EH (cell line): ENCODE measurements at regions not wholly inside any gene's neighbourhood (a gene's known extent, or its start where the extent isn't known, plus 50 kb on each side); places are given as distances from the start of the nearest gene placed in this dataset.
"Not testable (repeated sequence)": the region's sequence is repeated elsewhere in the genome, so short reads cannot be mapped to it uniquely, and the experiment has no call there.

Experiments
- DNase-seq: peaks from one replicate; pipeline ENCODE4 v3.0.0-alpha.2; 2015; ENCODE audit warnings: low read depth

- DNase-seq = no peak
Measured at GRCh38 chr10:62661143-62661542, 143.4 kb upstream of the ADO start.

GRCh38 chr10:62662486-62662885, 142.0 kb upstream of the ADO start:
- DNase-seq = no peak

- no peak for DNase-seq
Measured at GRCh38 chr10:62665771-62666170, 138.7 kb upstream of the ADO start.

- no peak for DNase-seq
Measured at GRCh38 chr10:62666275-62666674, 138.2 kb upstream of the ADO start.

- no peak for DNase-seq
Measured at GRCh38 chr10:62669341-62669740, 135.2 kb upstream of the ADO start.

- DNase-seq = no peak
Measured at GRCh38 chr10:62671104-62671503, 133.4 kb upstream of the ADO start.

- no peak for DNase-seq
Measured at GRCh38 chr10:62681211-62681940, 123.1 kb upstream of the ADO start.

- no peak for DNase-seq
Measured at GRCh38 chr10:62684911-62685310, 119.6 kb upstream of the ADO start.

- DNase-seq = peak; percentile 44
Measured at GRCh38 chr10:62687230-62687748, 117.2 kb upstream of the ADO start.

GRCh38 chr10:62688971-62689700, 115.4 kb upstream of the ADO start:
- DNase-seq = no peak

- DNase-seq = no peak
Measured at GRCh38 chr10:62689712-62690111, 114.8 kb upstream of the ADO start.

GRCh38 chr10:62690703-62691102, 113.8 kb upstream of the ADO start:
- no peak for DNase-seq

GRCh38 chr10:62691336-62691735, 113.2 kb upstream of the ADO start:
- no peak for DNase-seq

- DNase-seq = no peak
Measured at GRCh38 chr10:62692085-62692484, 112.4 kb upstream of the ADO start.

GRCh38 chr10:62693306-62693705, 111.2 kb upstream of the ADO start:
- no peak for DNase-seq

- DNase-seq = no peak
Measured at GRCh38 chr10:62694537-62695126, 109.9 kb upstream of the ADO start.

- DNase-seq = no peak
Measured at GRCh38 chr10:62696798-62697197, 107.7 kb upstream of the ADO start.

GRCh38 chr10:62699148-62699547, 105.4 kb upstream of the ADO start:
- DNase-seq = no peak

- DNase-seq = not testable (repeated sequence)
Measured at GRCh38 chr10:62704121-62704520, 100.4 kb upstream of the ADO start.

- DNase-seq = no peak
Measured at GRCh38 chr10:62705789-62706188, 98.7 kb upstream of the ADO start.

GRCh38 chr10:62707810-62708209, 96.7 kb upstream of the ADO start:
- DNase-seq = no peak

- no peak for DNase-seq
Measured at GRCh38 chr10:62708569-62708968, 96.0 kb upstream of the ADO start.

GRCh38 chr10:62709200-62709599, 95.3 kb upstream of the ADO start:
- no peak for DNase-seq
